ENCODE measurements at regions not wholly inside any gene's neighbourhood (a gene's known extent, or its start where the extent isn't known, plus 50 kb on each side); places are given as distances from the start of the nearest gene placed in this dataset.

DNA sequence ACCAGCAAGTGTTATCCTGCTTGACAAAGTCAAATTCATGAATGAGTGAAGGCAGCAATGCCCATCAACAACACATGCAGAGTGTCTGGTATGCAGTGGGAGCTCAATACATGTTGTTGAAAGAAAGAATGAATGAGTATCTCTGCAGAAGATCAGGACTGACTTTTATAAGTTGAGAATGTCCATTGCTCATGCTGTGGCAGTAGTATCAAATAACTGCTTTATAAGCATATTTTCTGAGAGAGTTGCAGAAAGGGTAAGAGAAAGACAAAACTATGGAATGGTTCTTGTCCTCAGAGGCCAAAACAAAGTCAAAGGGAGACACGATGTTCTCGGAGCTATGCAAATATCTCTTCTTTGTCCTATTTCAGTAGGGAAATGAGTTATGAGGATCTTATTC, 288.7 kb downstream of the LMX1A start:
- H3K27ac ChIP-seq, result no peak overlapping the region
- no peak overlapping the region for H3K4me3 ChIP-seq
- H3K4me1 ChIP-seq (replicated peaks in 1 of 2), result peaks cover 0 to 7% of the 10 kb centered on the region in 2 donors
- 94 to 100% (median 100%) methylated on average over 1 to 2 of the region's 2 CpGs; no CpG with 5 or more reads in 2 of the 10 experiments for WGBS, 10 experiments
- in situ Hi-C loops (cut with MboI; ENCODE audit: low pct_unique_long_range_greater_than_20kb in 2 of 9, low sequenced_read_pairs in 9 of 9, unreplicated experiment in 9 of 9), result loop anchor here in 7 of 9 experiments (25.0 kb wide), 6 partner anchors 256 to 1706 kb away; partner anchors contain the start of gene PBX1 (in 2 of the 7)
- ATAC-seq (replicated peaks in 6 of 8), result no peak

GRCh38 chr1:165063181-165063965, 293.1 kb downstream of the LMX1A start:
- WGBS, 10 experiments, result 0 to 100% (median 83%) methylated on average over 1 to 6 of the region's 6 CpGs; no CpG with 5 or more reads in 1 of the 10 experiments

GRCh38 chr1:165062346-165062745, 294.2 kb downstream of the LMX1A start:
- Histone ChIP-seq H3K4me3 (no peak overlapping the region), H3K27ac (no peak overlapping the region), H3K4me1 (replicated peaks in 1 of 2) (no peaks in the 10 kb centered on the region)
- in situ Hi-C loops (cut with MboI; ENCODE audit: low pct_unique_long_range_greater_than_20kb in 2 of 9, low sequenced_read_pairs in 9 of 9, unreplicated experiment in 9 of 9), result loop anchor here in 7 of 9 experiments (25.0 kb wide), 6 partner anchors 250 to 1700 kb away; partner anchors contain the start of gene PBX1 (in 2 of the 7)
- WGBS, 10 experiments, result 39 to 100% (median 68%) methylated on average over 1 to 4 of the region's 4 CpGs; no CpG with 5 or more reads in 2 of the 10 experiments
- no peak for ATAC-seq (replicated peaks in 6 of 8)

More at GRCh38 chr1:165063181-165063965, 293.1 kb downstream of the LMX1A start:
- ATAC-seq (replicated peaks in 6 of 8), result peak in 3 of 8 experiments; percentile 80 to 87 (median 86)
- Histone ChIP-seq H3K4me1 (replicated peaks in 1 of 2) (no peaks in the 10 kb centered on the region), H3K4me3 (no peak overlapping the region), H3K27ac (no peak overlapping the region)
- in situ Hi-C loops (cut with MboI; ENCODE audit: low pct_unique_long_range_greater_than_20kb in 2 of 9, low sequenced_read_pairs in 9 of 9, unreplicated experiment in 9 of 9), result loop anchor here in 7 of 9 experiments (25.0 kb wide), 6 partner anchors 251 to 1701 kb away; partner anchors contain the start of gene PBX1 (in 2 of the 7)

DNA sequence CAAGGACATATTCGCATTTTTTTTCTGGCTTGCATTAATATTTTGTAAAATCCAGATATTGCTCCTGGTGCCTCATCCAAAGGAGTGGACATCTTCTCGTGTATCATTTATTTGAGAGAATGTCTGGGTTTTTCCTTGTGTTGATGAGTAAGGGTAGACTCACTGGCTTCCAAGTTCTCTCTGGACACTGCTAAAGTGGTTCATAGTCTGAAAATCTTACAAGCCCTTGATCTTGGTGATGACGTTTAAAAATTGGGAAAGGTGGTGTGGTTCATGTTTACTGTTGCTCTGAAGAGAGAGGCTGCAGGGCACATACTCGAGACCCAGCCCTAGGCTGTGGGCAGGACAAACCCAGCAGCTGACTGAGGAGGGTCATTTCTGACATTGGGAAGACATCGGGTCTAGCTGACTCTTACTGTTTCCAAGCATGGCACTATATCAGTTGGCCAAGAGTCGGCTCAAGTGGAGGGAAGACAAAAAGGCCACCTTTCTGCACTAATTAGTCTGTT, 296.2 kb downstream of the LMX1A start:
- Histone ChIP-seq H3K4me3 (no peak overlapping the region), H3K4me1 (replicated peaks in 1 of 2) (no peaks in the 10 kb centered on the region), H3K27ac (no peak overlapping the region)
- 8 to 100% (median 75%) methylated on average over 2 to 6 of the region's 6 CpGs for WGBS, 10 experiments
- no peak for ATAC-seq (replicated peaks in 6 of 8)
- in situ Hi-C loops (cut with MboI; ENCODE audit: low pct_unique_long_range_greater_than_20kb in 2 of 9, low sequenced_read_pairs in 9 of 9, unreplicated experiment in 9 of 9), result loop anchor here in 7 of 9 experiments (25.0 kb wide), 6 partner anchors 248 to 1698 kb away; partner anchors contain the start of gene PBX1 (in 2 of the 7)

- Histone ChIP-seq H3K4me1 (replicated peaks in 1 of 2) (peaks cover 6 to 12% of the 10 kb centered on the region in 2 donors), H3K27ac (no peak overlapping the region), H3K4me3 (no peak overlapping the region)
- ATAC-seq (replicated peaks in 6 of 8), result no peak
- in situ Hi-C loops (cut with MboI; ENCODE audit: low pct_unique_long_range_greater_than_20kb in 2 of 9, low sequenced_read_pairs in 9 of 9, unreplicated experiment in 9 of 9), result loop anchor here in 7 of 9 experiments (25.0 kb wide), 6 partner anchors 246 to 1696 kb away; partner anchors contain the start of gene PBX1 (in 2 of the 7)
- 24 to 100% (median 77%) methylated on average over 1 to 3 of the region's 3 CpGs; no CpG with 5 or more reads in 3 of the 10 experiments for WGBS, 10 experiments
These were observed 298.6 kb downstream of the LMX1A start for GRCh38 chr1:165057956-165058355.

- H3K27ac ChIP-seq, result no peak overlapping the region
- H3K4me1 ChIP-seq (replicated peaks in 1 of 2), result peaks cover 6 to 15% of the 10 kb centered on the region in 2 donors
- ATAC-seq (replicated peaks in 6 of 8), result peak in 1 of 8 experiments; percentile 50
- in situ Hi-C loops (cut with MboI; ENCODE audit: low pct_unique_long_range_greater_than_20kb in 2 of 9, low sequenced_read_pairs in 9 of 9, unreplicated experiment in 9 of 9), result loop anchor here in 7 of 9 experiments (25.0 kb wide), 6 partner anchors 245 to 1695 kb away; partner anchors contain the start of gene PBX1 (in 2 of the 7)
- H3K4me3 ChIP-seq, result no peak overlapping the region
- 17 to 92% (median 63%) methylated on average over 1 to 2 of the region's 2 CpGs for WGBS, 10 experiments
These were observed 299.6 kb downstream of the LMX1A start for GRCh38 chr1:165056914-165057313.

DNA sequence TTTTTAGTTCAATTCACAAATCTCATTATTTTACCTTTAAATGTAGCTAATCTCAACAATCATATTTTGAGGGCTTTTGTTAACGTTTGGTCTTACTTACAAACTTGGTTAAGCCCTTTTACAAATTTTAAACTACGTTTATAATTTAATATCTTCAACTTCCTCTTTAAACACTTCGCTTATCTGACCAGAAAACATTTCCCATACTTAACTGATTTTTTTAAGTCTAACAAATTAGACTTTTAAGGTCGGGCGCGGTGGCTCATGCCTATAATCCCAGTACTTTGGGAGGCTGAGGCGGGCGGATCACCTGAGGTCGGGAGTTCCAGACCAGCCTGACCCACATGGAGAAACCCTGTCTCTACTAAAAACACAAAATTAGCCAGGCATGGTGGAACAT, 300.9 kb downstream of the LMX1A start:
- Histone ChIP-seq H3K27ac (no peak overlapping the region), H3K4me1 (replicated peaks in 1 of 2) (peaks cover 6 to 15% of the 10 kb centered on the region in 2 donors), H3K4me3 (no peak overlapping the region)
- no peak for ATAC-seq (replicated peaks in 6 of 8)
- 61 to 100% (median 94%) methylated on average over 1 to 9 of the region's 9 CpGs for WGBS, 10 experiments
- in situ Hi-C loops (cut with MboI; ENCODE audit: low pct_unique_long_range_greater_than_20kb in 2 of 9, low sequenced_read_pairs in 9 of 9, unreplicated experiment in 9 of 9), result loop anchor here in 7 of 9 experiments (25.0 kb wide), 6 partner anchors 243 to 1693 kb away; partner anchors contain the start of gene PBX1 (in 2 of the 7)

GRCh38 chr1:165054627-165055026, 301.9 kb downstream of the LMX1A start:
- WGBS, 10 experiments, result 40 to 92% (median 80%) methylated on average over 2 to 4 of the region's 4 CpGs; no CpG with 5 or more reads in 1 of the 10 experiments
- peak in 1 of 8 experiments; percentile 74 for ATAC-seq (replicated peaks in 6 of 8)
- in situ Hi-C loops (cut with MboI; ENCODE audit: low pct_unique_long_range_greater_than_20kb in 2 of 9, low sequenced_read_pairs in 9 of 9, unreplicated experiment in 9 of 9), result loop anchor here in 7 of 9 experiments (25.0 kb wide), 6 partner anchors 242 to 1692 kb away; partner anchors contain the start of gene PBX1 (in 2 of the 7)

GRCh38 chr1:165053351-165053750, 303.2 kb downstream of the LMX1A start:
- peak in 7 of 8 experiments; percentile 30 to 94 (median 84) for ATAC-seq (replicated peaks in 6 of 8)
- Histone ChIP-seq H3K4me1 (replicated peaks in 1 of 2) (peaks cover 8 to 20% of the 10 kb centered on the region in 2 donors), H3K27ac (no peak overlapping the region), H3K4me3 (no peak overlapping the region)
- in situ Hi-C loops (cut with MboI; ENCODE audit: low pct_unique_long_range_greater_than_20kb in 2 of 9, low sequenced_read_pairs in 9 of 9, unreplicated experiment in 9 of 9), result loop anchor here in 7 of 9 experiments (25.0 kb wide), 6 partner anchors 241 to 1691 kb away; partner anchors contain the start of gene PBX1 (in 2 of the 7)
- 25 to 100% (median 60%) methylated on average over 1 to 2 of the region's 2 CpGs; no CpG with 5 or more reads in 5 of the 10 experiments for WGBS, 10 experiments

More at GRCh38 chr1:165054627-165055026, 301.9 kb downstream of the LMX1A start:
- Histone ChIP-seq H3K4me3 (no peak overlapping the region), H3K4me1 (replicated peaks in 1 of 2) (peaks cover 6 to 15% of the 10 kb centered on the region in 2 donors), H3K27ac (no peak overlapping the region)

DNA sequence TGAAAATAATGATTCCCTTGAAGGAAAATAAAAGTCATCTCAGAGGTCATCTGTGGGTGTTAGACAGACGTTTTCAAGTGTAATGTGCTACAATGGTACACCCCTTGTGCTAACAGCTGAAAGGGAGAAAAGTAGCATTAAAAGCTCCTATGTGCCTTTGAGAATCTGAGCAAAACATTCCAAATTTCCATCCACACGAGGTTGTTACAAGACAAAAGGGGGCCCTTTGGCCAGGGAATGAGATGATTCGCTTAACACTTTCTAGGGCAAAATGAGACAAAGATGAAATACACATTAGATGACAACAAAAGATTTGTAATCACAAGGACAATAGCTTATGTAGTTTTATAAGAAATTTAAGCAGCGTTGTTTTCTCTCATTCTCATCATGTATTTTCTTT, 303.6 kb downstream of the LMX1A start:
- in situ Hi-C loops (cut with MboI; ENCODE audit: low pct_unique_long_range_greater_than_20kb in 2 of 9, low sequenced_read_pairs in 9 of 9, unreplicated experiment in 9 of 9), result loop anchor here in 7 of 9 experiments (25.0 kb wide), 6 partner anchors 241 to 1691 kb away; partner anchors contain the start of gene PBX1 (in 2 of the 7)
- WGBS, 10 experiments, result 0 to 57% (median 45%) methylated on average over 1 to 4 of the region's 4 CpGs
- ATAC-seq (replicated peaks in 6 of 8), result peak in 4 of 8 experiments; percentile 19 to 28 (median 22)
- H3K4me3 ChIP-seq, result no peak overlapping the region
- peaks cover 10 to 22% of the 10 kb centered on the region in 2 donors for H3K4me1 ChIP-seq (replicated peaks in 1 of 2)
- no peak overlapping the region for H3K27ac ChIP-seq

DNA sequence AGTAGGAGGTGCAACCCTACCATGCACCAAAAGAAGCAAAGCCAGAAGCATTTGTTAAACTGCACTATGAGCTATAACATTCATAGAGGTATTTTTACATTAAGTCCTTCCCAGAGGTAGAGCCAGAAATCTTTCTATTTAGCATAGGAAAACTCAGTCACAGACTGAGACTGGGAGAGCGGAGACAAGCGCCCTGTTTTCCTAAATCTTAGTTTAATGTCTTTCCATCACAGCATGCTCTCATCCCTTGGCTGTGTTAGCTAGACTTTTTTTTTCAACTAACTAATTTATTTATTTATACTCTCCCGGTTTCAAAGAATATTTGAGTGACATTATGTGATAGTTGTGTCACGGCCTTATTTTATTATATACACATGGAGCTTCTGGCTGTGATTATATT, 304.1 kb downstream of the LMX1A start:
- in situ Hi-C loops (cut with MboI; ENCODE audit: low pct_unique_long_range_greater_than_20kb in 2 of 9, low sequenced_read_pairs in 9 of 9, unreplicated experiment in 9 of 9), result loop anchor here in 7 of 9 experiments (25.0 kb wide), 6 partner anchors 240 to 1690 kb away; partner anchors contain the start of gene PBX1 (in 2 of the 7)
- Histone ChIP-seq H3K4me3 (no peak overlapping the region), H3K4me1 (replicated peaks in 1 of 2) (peaks cover 10 to 25% of the 10 kb centered on the region in 2 donors), H3K27ac (no peak overlapping the region)
- ATAC-seq (replicated peaks in 6 of 8), result no peak
- 13 to 96% (median 67%) methylated on average over 1 to 4 of the region's 4 CpGs; no CpG with 5 or more reads in 2 of the 10 experiments for WGBS, 10 experiments

DNA sequence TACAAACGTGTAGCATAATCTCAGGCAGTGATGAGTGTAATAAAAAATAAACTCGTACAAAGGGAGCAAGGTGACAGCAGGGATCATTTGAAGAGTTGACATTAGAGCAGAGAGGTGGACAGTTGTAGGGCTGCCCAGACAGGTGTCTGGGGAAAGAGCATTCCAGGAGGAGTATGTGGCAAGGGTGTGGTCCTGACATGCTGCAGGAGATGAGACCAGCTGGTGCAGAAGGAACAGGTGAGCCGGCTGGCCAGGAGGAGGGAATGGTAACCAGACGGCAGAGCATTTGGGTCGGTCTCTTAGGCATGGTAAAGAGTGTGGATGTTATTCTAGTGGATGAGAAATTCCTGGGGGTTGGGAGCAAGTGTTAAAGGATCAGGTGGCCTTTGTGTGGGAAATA, 306.3 kb downstream of the LMX1A start:
- in situ Hi-C loops (cut with MboI; ENCODE audit: low pct_unique_long_range_greater_than_20kb in 2 of 9, low sequenced_read_pairs in 9 of 9, unreplicated experiment in 9 of 9), result loop anchor here in 7 of 9 experiments (25.0 kb wide), 6 partner anchors 238 to 1688 kb away; partner anchors contain the start of gene PBX1 (in 2 of the 7)
- no peak overlapping the region for H3K27ac ChIP-seq
- H3K4me1 ChIP-seq (replicated peaks in 1 of 2), result peaks cover 10 to 25% of the 10 kb centered on the region in 2 donors
- 29 to 96% (median 79%) methylated on average over 1 to 5 of the region's 5 CpGs for WGBS, 10 experiments
- H3K4me3 ChIP-seq, result no peak overlapping the region
- ATAC-seq (replicated peaks in 6 of 8), result no peak
